Liver (tissue), 8 donors: ENCODE measurements at regions not wholly inside any gene's neighbourhood (a gene's known extent, or its start where the extent isn't known, plus 50 kb on each side); places are given as distances from the start of the nearest gene placed in this dataset.

Experiments
- DNase-seq: peaks from one replicate; pipeline ENCODE4 v3.0.0-alpha.2; 2017; ENCODE audit warnings: low spot score
- H3K27ac ChIP-seq, 2 donors: one replicate each; pipeline ENCODE4 v1.7.0; 2013; ENCODE audit warnings: inconsistent platforms in 2 of 2, low read length in 2 of 2, control low read depth in 1 of 2, low read depth in 1 of 2, mild to moderate bottlenecking in 1 of 2
- H3K27me3 ChIP-seq, 4 donors: one replicate each; pipeline versions ENCODE4 v1.6.1 to v1.7.0; 2013; ENCODE audit warnings: low read length in 3 of 4, inconsistent platforms in 1 of 4, mild to moderate bottlenecking in 1 of 4, moderate library complexity in 1 of 4; ENCODE audit not compliant: control insufficient read depth in 4 of 4, insufficient read depth in 4 of 4
- H3K36me3 ChIP-seq, 4 donors: one replicate each; pipeline versions ENCODE4 v1.6.1 to v1.7.0; 2013; ENCODE audit warnings: low read length in 3 of 4, mild to moderate bottlenecking in 3 of 4, low read depth in 1 of 4, moderate library complexity in 1 of 4; ENCODE audit not compliant: control insufficient read depth in 4 of 4, insufficient read depth in 3 of 4
- H3K4me1 ChIP-seq, 4 donors: one replicate each; pipeline versions ENCODE4 v1.6.1 to v1.7.0; 2013; ENCODE audit warnings: low read length in 3 of 4, mild to moderate bottlenecking in 3 of 4, moderate library complexity in 1 of 4; ENCODE audit not compliant: control insufficient read depth in 4 of 4, insufficient read depth in 4 of 4
- H3K4me3 ChIP-seq, 3 donors: one replicate each; pipeline versions ENCODE4 v1.6.1 to v1.7.0; 2013; ENCODE audit warnings: low read length in 3 of 3, control low read depth in 1 of 3, low read depth in 1 of 3, mild to moderate bottlenecking in 1 of 3
- H3K9ac ChIP-seq, 2 donors: one replicate each; pipeline ENCODE4 v1.7.0; 2013; ENCODE audit warnings: low read length in 2 of 2, mild to moderate bottlenecking in 2 of 2, moderate library complexity in 2 of 2, control low read depth in 1 of 2, low read depth in 1 of 2
- H3K9me3 ChIP-seq, 4 donors: one replicate each; pipeline versions ENCODE4 v1.6.1 to v1.7.0; 2013; ENCODE audit warnings: low read length in 3 of 4; ENCODE audit not compliant: control insufficient read depth in 4 of 4
- EGR1 ChIP-seq, 2 donors: IDR thresholded peaks; 2 replicates each; pipeline ENCODE4 v1.6.1; 2016 to 2018; ENCODE audit warnings: antibody characterized with exemption in 2 of 2, low read depth in 2 of 2
- FOXA1 ChIP-seq: IDR thresholded peaks from 2 replicates; pipeline ENCODE4 v1.6.1; 2016; ENCODE audit warnings: antibody characterized with exemption
- FOXA2 ChIP-seq: IDR thresholded peaks from 2 replicates; pipeline ENCODE4 v1.6.1; 2016; ENCODE audit warnings: antibody characterized with exemption
- GABPA ChIP-seq, 2 donors: IDR thresholded peaks in 1 of 2; conservative IDR thresholded peaks in 1 of 2; 2 replicates each; pipeline ENCODE4 v1.6.1; 2016; ENCODE audit warnings: antibody characterized with exemption in 2 of 2, mild to moderate bottlenecking in 1 of 2, moderate library complexity in 1 of 2
- HNF4G ChIP-seq: IDR thresholded peaks from 2 replicates; pipeline ENCODE4 v1.6.1; 2016; ENCODE audit warnings: antibody characterized with exemption
- JUND ChIP-seq, 2 donors: IDR thresholded peaks; 2 replicates each; pipeline ENCODE4 v1.6.1; 2016; ENCODE audit warnings: antibody characterized with exemption in 2 of 2
- NR2F2 ChIP-seq: IDR thresholded peaks from 2 replicates; pipeline ENCODE4 v1.6.1; 2016; ENCODE audit warnings: antibody characterized with exemption
- RAD21 ChIP-seq, 2 donors: IDR thresholded peaks; 2 replicates each; pipeline ENCODE4 v1.6.1; 2016; ENCODE audit warnings: antibody characterized with exemption in 2 of 2, mild to moderate bottlenecking in 2 of 2
- RXRA ChIP-seq, 2 donors: IDR thresholded peaks; 2 replicates each; pipeline ENCODE4 v1.6.1; 2017 to 2018; ENCODE audit warnings: antibody characterized with exemption in 2 of 2, mild to moderate bottlenecking in 1 of 2
- SP1 ChIP-seq: IDR thresholded peaks from 2 replicates; pipeline ENCODE4 v1.6.1; 2018; ENCODE audit warnings: antibody characterized with exemption, mild to moderate bottlenecking
- TAF1 ChIP-seq: conservative IDR thresholded peaks from 2 replicates; pipeline ENCODE4 v1.6.1; 2016; ENCODE audit warnings: antibody characterized with exemption, mild to moderate bottlenecking
- YY1 ChIP-seq: IDR thresholded peaks from 2 replicates; pipeline ENCODE4 v1.6.1; 2016; ENCODE audit warnings: antibody characterized with exemption, mild to moderate bottlenecking
- WGBS: extraction: QIAGEN DNeasy Blood & Tissue Kit; methylation state at CpG from one replicate; pipeline ENCODE4 v1.1.7; 2013; 5-methylcytosine and 5-hydroxymethylcytosine counted together
- TF ChIP-seq, protein P1 (sequence below): IDR thresholded peaks from 2 replicates; pipeline ENCODE4 v1.6.1; 2016; ENCODE audit warnings: antibody characterized with exemption, mild to moderate bottlenecking
- TF ChIP-seq, protein P2 (sequence below): fragments of 150-350 bp; IDR thresholded peaks from 2 replicates; pipeline ENCODE4 v1.5.1; 2017; ENCODE audit warnings: improper control_type of control experiment, low read depth, low read length; ENCODE audit not compliant: missing input control
- TF ChIP-seq, protein P3 (sequence below): IDR thresholded peaks from 2 replicates; pipeline ENCODE4 v1.6.1; 2016; ENCODE audit warnings: antibody characterized with exemption
- TF ChIP-seq, protein P4 (sequence below): IDR thresholded peaks from 2 replicates; pipeline ENCODE4 v1.6.1; 2016; ENCODE audit warnings: antibody characterized with exemption
- donor health status: healthy.
- donor health status: healthy.
- donor health status: healthy.
- donor health status: healthy.
- donor health status: healthy.

DNA sequence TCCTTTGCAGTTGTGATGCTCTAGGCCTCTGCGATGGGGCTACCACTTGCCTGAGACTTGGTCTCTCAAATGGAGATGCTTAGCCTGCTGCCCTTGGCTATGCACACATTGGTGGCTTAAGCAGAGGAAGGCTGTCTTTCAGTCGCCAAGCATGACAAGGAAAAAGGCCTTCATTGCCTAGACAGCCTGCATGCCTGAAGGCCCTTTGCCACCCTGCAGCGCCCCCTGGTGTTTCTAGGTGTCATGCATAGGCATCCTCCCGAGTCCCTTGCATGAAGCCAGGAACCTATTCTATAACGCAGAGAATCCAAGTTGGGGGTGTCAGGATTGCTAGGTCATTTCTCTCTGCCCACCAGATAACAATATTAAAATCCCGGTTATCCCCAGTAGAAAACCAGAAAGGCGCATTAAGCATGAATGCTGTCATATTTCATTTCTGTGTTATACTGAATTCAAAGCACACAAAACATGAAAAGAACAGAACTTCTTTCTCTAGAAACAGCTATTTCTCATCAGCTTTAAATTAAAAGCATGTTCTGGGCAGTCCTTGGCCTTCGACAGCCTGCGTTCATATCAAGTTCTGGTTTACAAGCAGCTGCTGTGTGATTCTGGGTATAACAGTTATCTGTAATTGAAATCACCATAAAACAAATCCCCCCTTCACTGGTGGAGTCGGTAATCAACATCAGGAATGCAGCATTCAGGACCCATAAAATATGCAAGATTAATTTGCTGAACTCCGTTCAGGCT is 59.7 kb upstream of the TRPC7 start:
- H3K27ac ChIP-seq = no peak overlapping the region
- WGBS = 35% methylated on average over 11 of the region's 11 CpGs
- H3K27me3 ChIP-seq = no peaks in the 10 kb centered on the region
- DNase-seq = peak; percentile 78
- TF ChIP-seq RAD21 (IDR thresholded peaks at IDR 0.05) (peak; percentile 74 to 89), RXRA (IDR thresholded peaks at IDR 0.05) (no peak)
- TF ChIP-seq, protein P1, sequence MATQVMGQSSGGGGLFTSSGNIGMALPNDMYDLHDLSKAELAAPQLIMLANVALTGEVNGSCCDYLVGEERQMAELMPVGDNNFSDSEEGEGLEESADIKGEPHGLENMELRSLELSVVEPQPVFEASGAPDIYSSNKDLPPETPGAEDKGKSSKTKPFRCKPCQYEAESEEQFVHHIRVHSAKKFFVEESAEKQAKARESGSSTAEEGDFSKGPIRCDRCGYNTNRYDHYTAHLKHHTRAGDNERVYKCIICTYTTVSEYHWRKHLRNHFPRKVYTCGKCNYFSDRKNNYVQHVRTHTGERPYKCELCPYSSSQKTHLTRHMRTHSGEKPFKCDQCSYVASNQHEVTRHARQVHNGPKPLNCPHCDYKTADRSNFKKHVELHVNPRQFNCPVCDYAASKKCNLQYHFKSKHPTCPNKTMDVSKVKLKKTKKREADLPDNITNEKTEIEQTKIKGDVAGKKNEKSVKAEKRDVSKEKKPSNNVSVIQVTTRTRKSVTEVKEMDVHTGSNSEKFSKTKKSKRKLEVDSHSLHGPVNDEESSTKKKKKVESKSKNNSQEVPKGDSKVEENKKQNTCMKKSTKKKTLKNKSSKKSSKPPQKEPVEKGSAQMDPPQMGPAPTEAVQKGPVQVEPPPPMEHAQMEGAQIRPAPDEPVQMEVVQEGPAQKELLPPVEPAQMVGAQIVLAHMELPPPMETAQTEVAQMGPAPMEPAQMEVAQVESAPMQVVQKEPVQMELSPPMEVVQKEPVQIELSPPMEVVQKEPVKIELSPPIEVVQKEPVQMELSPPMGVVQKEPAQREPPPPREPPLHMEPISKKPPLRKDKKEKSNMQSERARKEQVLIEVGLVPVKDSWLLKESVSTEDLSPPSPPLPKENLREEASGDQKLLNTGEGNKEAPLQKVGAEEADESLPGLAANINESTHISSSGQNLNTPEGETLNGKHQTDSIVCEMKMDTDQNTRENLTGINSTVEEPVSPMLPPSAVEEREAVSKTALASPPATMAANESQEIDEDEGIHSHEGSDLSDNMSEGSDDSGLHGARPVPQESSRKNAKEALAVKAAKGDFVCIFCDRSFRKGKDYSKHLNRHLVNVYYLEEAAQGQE = no peak
- TF ChIP-seq, protein P2, sequence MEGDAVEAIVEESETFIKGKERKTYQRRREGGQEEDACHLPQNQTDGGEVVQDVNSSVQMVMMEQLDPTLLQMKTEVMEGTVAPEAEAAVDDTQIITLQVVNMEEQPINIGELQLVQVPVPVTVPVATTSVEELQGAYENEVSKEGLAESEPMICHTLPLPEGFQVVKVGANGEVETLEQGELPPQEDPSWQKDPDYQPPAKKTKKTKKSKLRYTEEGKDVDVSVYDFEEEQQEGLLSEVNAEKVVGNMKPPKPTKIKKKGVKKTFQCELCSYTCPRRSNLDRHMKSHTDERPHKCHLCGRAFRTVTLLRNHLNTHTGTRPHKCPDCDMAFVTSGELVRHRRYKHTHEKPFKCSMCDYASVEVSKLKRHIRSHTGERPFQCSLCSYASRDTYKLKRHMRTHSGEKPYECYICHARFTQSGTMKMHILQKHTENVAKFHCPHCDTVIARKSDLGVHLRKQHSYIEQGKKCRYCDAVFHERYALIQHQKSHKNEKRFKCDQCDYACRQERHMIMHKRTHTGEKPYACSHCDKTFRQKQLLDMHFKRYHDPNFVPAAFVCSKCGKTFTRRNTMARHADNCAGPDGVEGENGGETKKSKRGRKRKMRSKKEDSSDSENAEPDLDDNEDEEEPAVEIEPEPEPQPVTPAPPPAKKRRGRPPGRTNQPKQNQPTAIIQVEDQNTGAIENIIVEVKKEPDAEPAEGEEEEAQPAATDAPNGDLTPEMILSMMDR = peak; percentile 61
- H3K4me3 ChIP-seq = no peak overlapping the region
- no peaks in the 10 kb centered on the region for H3K4me1 ChIP-seq
- no peaks in the 10 kb centered on the region for H3K36me3 ChIP-seq
- no peaks in the 10 kb centered on the region for H3K9me3 ChIP-seq
- H3K9ac ChIP-seq = no peak overlapping the region

DNA sequence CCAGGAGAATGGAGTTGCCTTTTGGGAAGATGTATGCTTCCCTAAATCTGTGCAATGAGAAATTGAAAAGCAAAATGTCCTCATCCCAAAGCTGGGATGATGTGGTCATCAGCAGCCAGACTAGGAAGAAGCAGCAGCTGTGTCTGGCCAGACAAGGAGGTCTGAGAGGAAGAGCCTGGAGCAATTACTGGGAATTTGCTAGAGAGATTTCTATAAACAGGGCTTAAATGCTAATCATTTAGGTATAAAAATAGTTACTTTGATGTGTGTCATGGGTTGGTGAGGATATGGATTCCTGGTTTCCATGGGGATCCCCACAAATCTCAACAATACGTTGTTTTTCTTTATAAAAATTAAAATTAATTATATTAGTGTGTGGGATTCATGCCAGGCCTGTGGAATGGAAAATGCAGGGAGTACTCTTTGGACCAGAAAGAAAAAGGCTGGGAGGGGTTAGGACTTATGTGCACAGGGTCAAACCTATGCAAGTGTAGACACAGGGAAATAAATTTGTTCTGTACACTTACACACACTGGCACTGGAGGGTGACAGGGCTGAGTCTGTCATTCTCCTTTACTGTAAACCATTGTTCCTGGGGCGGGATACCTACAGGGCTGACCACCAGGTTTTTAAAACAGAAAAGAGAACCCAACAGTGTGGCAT is 58.7 kb upstream of the TRPC7 start:
- no peaks in the 10 kb centered on the region for H3K27me3 ChIP-seq
- H3K4me3 ChIP-seq = no peak overlapping the region
- no peaks in the 10 kb centered on the region for H3K36me3 ChIP-seq
- no peak overlapping the region for H3K9ac ChIP-seq
- WGBS = 76% methylated on average over 2 of the region's 2 CpGs
- H3K27ac ChIP-seq = no peak overlapping the region
- no peaks in the 10 kb centered on the region for H3K4me1 ChIP-seq
- H3K9me3 ChIP-seq = no peaks in the 10 kb centered on the region
- no peak for DNase-seq
- TF ChIP-seq NR2F2 (no peak), RAD21 (IDR thresholded peaks at IDR 0.05) (no peak), FOXA2 (no peak), TAF1 (no peak), RXRA (IDR thresholded peaks at IDR 0.05) (no peak), FOXA1 (no peak), GABPA (IDR thresholded peaks at IDR 0.05 in 1 of 2, conservative IDR thresholded peaks at IDR 0.05 in 1 of 2) (no peak), EGR1 (IDR thresholded peaks at IDR 0.05; ENCODE audit: low read depth in 2 of 2) (no peak), YY1 (no peak), SP1 (no peak), HNF4G (no peak), JUND (IDR thresholded peaks at IDR 0.05) (no peak)
- TF ChIP-seq, protein P2 = no peak
- TF ChIP-seq, protein P3, sequence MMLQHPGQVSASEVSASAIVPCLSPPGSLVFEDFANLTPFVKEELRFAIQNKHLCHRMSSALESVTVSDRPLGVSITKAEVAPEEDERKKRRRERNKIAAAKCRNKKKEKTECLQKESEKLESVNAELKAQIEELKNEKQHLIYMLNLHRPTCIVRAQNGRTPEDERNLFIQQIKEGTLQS = no peak
- TF ChIP-seq, protein P4, sequence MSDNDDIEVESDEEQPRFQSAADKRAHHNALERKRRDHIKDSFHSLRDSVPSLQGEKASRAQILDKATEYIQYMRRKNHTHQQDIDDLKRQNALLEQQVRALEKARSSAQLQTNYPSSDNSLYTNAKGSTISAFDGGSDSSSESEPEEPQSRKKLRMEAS = no peak
- TF ChIP-seq, protein P1 = no peak
